ENCODE measurements at regions not wholly inside any gene's neighbourhood (a gene's known extent, or its start where the extent isn't known, plus 50 kb on each side); places are given as distances from the start of the nearest gene placed in this dataset.

DNA sequence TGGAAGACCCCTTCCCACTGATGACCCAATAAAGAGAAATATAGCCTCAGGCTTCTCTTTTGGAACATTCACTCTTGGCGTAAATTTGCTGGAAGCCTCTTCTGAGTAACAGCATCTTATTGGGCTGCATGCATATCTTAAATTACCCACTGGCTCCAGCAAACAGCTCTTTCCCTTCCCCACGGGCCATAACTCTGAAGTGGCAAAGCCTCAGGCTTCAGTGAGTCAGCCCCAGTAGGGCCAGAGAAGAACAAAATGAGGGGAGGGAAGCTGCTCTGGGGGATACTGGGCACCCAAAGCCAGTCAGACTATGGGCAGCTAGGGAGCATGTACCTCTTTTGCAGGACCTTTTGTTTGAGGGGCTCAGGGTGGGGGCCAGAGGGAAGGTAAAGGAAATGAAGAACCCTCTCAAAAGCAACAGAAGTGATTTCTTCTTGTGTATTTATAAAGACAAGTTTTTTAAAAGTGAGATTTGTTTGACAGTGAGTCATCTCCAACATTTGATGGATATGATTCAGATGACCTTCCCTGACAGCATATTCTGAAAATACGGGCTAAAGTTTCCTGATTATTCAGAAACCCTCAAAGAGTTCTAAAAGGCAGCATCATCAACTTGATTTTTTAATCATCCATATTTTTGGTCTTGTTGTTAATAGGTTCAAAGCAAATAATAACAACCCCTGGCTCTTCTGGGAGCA is 203.4 kb downstream of the KIF18A start:
- Histone ChIP-seq H3K27ac (ENCODE audit: low read length) (no peak overlapping the region), H3K4me1 (ENCODE audit: insufficient read depth, low read length) (no peaks in the 10 kb centered on the region), H3K9me3 (ENCODE audit: insufficient read depth, low read depth, low read length) (no peaks in the 10 kb centered on the region)

DNA sequence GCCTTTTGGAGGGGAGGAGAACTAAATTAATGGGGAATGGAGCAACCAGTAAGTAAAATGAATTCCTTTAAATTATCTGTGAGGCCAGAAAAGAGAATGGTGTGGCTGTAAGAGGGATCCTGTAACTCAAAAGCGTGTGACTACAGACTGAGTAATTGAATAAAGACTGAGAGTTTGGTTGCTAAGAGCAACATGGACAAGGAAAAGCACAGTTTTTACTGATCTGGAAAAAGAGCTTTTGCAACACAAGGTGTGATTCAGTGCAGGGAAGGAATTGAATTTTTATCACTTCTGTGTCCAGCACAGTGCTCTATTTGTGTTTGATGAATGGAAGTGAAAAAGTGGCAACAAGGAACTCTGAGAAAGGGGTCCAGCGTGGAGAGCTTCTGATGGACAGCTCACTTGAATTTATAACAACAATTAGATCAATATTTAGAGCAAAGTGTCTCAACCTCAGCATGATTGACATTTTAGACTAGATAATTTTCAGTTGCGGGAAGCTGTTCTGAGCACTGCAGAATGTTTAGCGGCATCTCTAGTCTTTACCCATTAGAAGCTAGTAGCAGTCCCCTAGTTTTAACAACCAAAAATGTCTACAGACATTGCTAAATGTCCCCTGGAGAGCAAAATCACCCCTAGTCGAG is 202.8 kb upstream of the BDNF start:
- no peak overlapping the region for H3K4me3 ChIP-seq (ENCODE audit: low read length)
- H3K36me3 ChIP-seq (ENCODE audit: insufficient read depth, low read depth, low read length): no peaks in the 10 kb centered on the region
- H3K9ac ChIP-seq (ENCODE audit: low read depth, low read length): no peak overlapping the region
- H3K27me3 ChIP-seq (ENCODE audit: insufficient read depth, low read length): no peaks in the 10 kb centered on the region
- no peaks in the 10 kb centered on the region for H3K4me1 ChIP-seq (ENCODE audit: insufficient read depth, low read length)
- no peak overlapping the region for H3K27ac ChIP-seq (ENCODE audit: low read length)
- H3K9me3 ChIP-seq (ENCODE audit: insufficient read depth, low read depth, low read length): no peaks in the 10 kb centered on the region

More for the DNA sequence above, 203.4 kb downstream of the KIF18A start:
- Histone ChIP-seq H3K27me3 (ENCODE audit: insufficient read depth, low read length) (no peaks in the 10 kb centered on the region), H3K9ac (ENCODE audit: low read depth, low read length) (no peak overlapping the region), H3K36me3 (ENCODE audit: insufficient read depth, low read depth, low read length) (no peaks in the 10 kb centered on the region), H3K4me3 (ENCODE audit: low read length) (no peak overlapping the region)

DNA sequence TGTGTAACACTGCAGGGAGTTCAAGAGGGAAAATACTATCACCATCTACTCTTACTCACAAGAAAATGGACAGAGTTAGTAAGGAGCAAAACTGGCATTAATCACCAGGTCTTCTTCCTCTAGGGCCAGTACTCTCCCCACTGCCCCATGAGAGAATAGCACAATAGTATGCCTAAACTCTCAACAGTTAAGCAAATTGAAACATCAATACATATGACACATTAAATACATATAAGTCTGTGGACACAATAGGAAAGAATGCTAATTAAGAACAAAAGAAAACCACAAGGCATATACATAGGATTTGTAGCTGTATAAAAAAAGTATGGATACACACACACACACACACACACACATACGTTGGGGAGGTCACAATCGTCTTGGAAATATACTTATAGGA is 197.9 kb upstream of the BDNF start:
- Histone ChIP-seq H3K4me1 (ENCODE audit: insufficient read depth, low read length) (peaks cover 6% of the 10 kb centered on the region), H3K9me3 (ENCODE audit: insufficient read depth, low read depth, low read length) (no peaks in the 10 kb centered on the region), H3K36me3 (ENCODE audit: insufficient read depth, low read depth, low read length) (no peaks in the 10 kb centered on the region), H3K27ac (ENCODE audit: low read length) (no peak overlapping the region), H3K4me3 (ENCODE audit: low read length) (no peak overlapping the region), H3K9ac (ENCODE audit: low read depth, low read length) (no peak overlapping the region), H3K27me3 (ENCODE audit: insufficient read depth, low read length) (no peaks in the 10 kb centered on the region)

DNA sequence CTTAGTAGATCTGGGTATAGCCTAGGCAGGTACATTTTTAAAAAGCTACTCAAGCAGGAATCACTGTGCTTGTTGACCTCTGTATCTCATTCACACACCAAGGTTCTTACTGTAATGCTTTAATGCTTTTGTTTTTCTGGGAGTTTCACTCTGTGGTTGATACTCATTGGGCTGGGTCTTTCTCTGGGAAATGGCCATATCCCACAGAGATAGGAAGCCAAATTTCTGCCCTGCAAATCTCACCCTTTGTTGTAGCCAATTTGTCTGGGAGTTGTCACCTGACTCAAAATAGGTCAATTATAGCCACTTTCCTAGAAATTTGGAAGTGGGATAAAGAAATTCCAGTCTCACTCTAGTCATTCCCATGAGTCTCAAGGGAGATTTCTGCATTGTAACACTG is 195.8 kb upstream of the BDNF start:
- H3K4me1 ChIP-seq (ENCODE audit: insufficient read depth, low read length): peaks cover 6% of the 10 kb centered on the region
- no peaks in the 10 kb centered on the region for H3K27me3 ChIP-seq (ENCODE audit: insufficient read depth, low read length)

DNA sequence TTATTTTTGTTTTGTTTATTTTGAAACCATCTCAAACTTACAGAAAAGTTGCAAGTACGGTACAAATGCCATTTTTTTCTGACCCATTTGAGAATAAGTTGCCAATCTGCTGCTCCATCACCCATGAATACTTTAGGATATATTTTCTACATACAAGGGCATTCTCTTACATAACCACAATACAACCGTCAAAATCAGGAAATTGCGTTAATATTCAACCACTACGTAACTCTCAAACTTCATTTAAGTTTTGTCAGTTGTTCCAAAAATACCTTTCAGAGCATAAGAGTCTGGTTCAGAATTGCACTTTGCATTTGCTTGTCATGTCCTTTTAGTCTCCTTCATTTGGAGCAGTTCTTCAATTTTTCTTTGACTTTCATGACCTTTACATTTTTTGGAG is 194.3 kb upstream of the BDNF start:
- Histone ChIP-seq H3K4me3 (ENCODE audit: low read length) (no peak overlapping the region), H3K9ac (ENCODE audit: low read depth, low read length) (no peak overlapping the region), H3K9me3 (ENCODE audit: insufficient read depth, low read depth, low read length) (no peaks in the 10 kb centered on the region), H3K36me3 (ENCODE audit: insufficient read depth, low read depth, low read length) (no peaks in the 10 kb centered on the region), H3K4me1 (ENCODE audit: insufficient read depth, low read length) (peaks cover 6% of the 10 kb centered on the region), H3K27me3 (ENCODE audit: insufficient read depth, low read length) (no peaks in the 10 kb centered on the region), H3K27ac (ENCODE audit: low read length) (no peak overlapping the region)

More for the DNA sequence above, 195.8 kb upstream of the BDNF start:
- no peak overlapping the region for H3K9ac ChIP-seq (ENCODE audit: low read depth, low read length)
- H3K27ac ChIP-seq (ENCODE audit: low read length): no peak overlapping the region
- H3K4me3 ChIP-seq (ENCODE audit: low read length): no peak overlapping the region
- H3K9me3 ChIP-seq (ENCODE audit: insufficient read depth, low read depth, low read length): no peaks in the 10 kb centered on the region
- H3K36me3 ChIP-seq (ENCODE audit: insufficient read depth, low read depth, low read length): no peaks in the 10 kb centered on the region

DNA sequence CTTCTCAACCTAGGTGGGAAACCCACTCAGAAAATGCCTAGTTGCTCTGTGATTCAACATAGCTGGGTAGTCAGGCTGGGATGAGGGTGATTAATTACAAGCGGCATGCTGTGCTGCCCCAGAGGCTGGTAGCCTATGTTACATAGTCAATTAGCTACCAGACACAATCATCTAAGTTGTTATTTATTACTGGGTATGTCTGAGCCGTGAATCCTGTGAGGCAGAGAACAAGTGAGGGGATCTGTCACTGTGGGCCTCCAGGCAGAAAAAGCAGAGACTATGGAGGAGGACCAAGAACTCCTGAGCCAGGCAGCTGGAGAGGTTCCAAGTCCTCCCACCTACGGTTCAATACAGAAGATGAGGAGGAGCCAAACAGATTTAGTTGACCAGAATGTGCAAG is 186.6 kb upstream of the BDNF start:
- Histone ChIP-seq H3K36me3 (ENCODE audit: insufficient read depth, low read depth, low read length) (no peaks in the 10 kb centered on the region), H3K9me3 (ENCODE audit: insufficient read depth, low read depth, low read length) (no peaks in the 10 kb centered on the region), H3K27ac (ENCODE audit: low read length) (no peak overlapping the region), H3K4me3 (ENCODE audit: low read length) (no peak overlapping the region), H3K4me1 (ENCODE audit: insufficient read depth, low read length) (no peaks in the 10 kb centered on the region), H3K27me3 (ENCODE audit: insufficient read depth, low read length) (no peaks in the 10 kb centered on the region), H3K9ac (ENCODE audit: low read depth, low read length) (no peak overlapping the region)

DNA sequence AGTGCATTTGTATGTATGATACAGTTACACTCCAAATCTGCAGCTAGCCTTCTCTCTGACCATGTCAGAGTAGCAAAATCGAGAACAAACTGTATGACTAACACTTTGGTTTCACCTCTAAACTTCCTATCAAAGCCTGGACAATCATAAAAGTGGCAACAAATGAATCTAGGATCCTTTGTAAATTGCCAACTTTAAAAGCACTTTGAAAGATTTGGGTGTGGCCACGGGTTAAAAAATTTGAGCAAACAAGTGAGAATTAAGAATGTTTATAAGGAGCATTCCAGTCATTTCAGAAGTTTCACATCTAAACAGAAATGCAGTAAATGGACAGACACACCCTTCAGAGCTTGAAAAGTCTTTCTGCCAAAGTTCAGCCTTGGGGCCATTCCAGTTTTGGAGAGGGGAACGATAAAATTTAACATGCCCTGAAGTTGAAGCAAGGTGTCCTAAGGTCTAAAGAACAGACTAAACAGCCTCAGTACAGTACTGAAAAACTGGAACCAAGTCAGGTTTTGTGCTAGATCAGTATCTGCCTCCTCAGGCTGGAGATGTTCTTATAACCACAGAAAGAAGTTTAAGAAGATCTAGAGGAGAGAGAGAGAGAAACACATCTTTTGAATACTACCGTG is 181.9 kb upstream of the BDNF start:
- Histone ChIP-seq H3K27ac (ENCODE audit: low read length) (no peak overlapping the region), H3K27me3 (ENCODE audit: insufficient read depth, low read length) (no peaks in the 10 kb centered on the region), H3K4me3 (ENCODE audit: low read length) (no peak overlapping the region), H3K4me1 (ENCODE audit: insufficient read depth, low read length) (no peaks in the 10 kb centered on the region), H3K36me3 (ENCODE audit: insufficient read depth, low read depth, low read length) (no peaks in the 10 kb centered on the region), H3K9me3 (ENCODE audit: insufficient read depth, low read depth, low read length) (no peaks in the 10 kb centered on the region), H3K9ac (ENCODE audit: low read depth, low read length) (no peak overlapping the region)

DNA sequence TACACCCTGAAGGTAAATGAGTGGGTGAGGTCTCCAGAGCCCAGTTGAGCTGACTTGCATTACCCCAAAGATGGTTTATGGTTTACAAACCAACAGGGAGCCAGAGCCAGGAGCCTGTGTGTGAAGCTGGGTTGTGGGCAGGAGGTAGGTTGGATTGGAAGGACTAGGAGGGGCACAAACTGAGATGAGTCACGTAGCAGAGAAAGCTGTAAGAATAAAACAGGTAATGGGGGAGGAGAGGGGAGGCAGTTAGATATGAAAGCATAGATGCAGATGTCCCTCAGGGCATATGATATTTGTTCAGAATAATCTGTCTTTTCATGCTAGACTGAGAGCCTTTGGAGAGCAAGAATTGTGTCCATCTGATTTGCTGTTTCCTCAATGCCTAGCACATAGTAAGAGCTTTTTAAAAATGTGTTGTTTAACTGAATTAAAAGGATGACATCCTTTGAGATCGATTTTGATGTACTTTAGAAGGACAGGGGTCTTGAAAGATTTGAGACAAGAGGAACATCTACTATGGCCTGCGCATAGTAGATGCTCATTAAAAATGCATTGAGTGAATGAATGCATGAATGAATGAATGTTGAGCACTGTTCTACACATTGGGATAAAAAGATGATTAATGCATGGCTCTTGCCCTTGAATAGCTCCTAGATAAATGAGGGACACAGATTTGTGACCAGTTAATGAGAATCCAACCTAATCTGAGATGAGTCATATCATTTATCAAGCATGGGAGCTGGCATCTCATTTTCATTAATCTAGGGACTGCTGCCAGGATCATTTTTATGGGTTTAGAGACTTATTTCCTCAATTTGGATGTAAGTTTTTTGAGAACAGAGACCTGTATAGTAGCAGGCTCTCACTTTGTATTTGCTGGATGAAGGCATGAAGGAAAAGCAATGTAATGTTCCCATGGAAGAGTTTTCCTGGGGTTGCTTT is 175.8 kb upstream of the BDNF start:
- Histone ChIP-seq H3K9ac (ENCODE audit: low read depth, low read length) (no peak overlapping the region), H3K4me3 (ENCODE audit: low read length) (no peak overlapping the region), H3K36me3 (ENCODE audit: insufficient read depth, low read depth, low read length) (no peaks in the 10 kb centered on the region), H3K4me1 (ENCODE audit: insufficient read depth, low read length) (no peaks in the 10 kb centered on the region; the same call in 1 of the 2 replicates), H3K27ac (ENCODE audit: low read length) (no peak overlapping the region), H3K27me3 (ENCODE audit: insufficient read depth, low read length) (no peaks in the 10 kb centered on the region), H3K9me3 (ENCODE audit: insufficient read depth, low read depth, low read length) (no peaks in the 10 kb centered on the region)

DNA sequence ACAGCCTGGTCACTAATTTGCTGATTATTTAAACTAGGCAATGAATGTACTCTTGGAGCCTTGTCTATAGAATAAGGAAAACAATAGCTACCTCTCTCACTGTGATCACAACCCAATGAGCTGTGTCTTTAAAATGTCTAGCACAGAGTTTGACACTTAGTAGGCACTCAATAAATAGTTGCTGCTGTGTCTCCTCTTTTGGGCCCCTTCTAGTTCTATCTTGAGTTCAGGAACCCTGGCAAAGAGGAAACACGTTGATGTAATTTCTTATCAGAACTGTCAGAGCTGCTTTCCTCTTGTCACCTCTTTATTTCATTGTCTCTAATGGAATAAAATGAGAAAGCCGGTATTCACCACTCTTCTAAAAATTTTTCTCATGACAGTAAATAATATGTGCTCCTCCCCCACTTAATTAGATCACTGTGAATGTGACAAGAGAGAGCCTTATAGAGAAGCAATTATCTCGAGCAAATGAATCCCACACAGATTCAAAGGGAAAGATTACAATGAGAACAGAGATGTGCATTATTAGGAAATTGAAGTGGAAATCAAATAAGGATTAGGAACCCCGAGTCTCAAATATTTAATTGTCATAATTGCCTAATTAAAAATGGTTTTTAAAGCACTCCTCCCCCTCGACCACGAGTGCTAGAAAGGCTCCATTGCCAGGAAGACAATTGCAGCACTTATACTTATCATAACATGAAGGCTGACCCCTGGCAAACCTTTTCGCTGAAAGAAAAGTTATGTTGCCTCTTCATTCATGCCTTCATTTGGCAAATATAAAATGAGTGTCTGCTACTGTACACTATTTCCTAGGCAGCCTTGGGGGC is 175.0 kb upstream of the BDNF start:
- Histone ChIP-seq H3K27me3 (ENCODE audit: insufficient read depth, low read length) (no peaks in the 10 kb centered on the region), H3K9ac (ENCODE audit: low read depth, low read length) (no peak overlapping the region), H3K27ac (ENCODE audit: low read length) (no peak overlapping the region), H3K36me3 (ENCODE audit: insufficient read depth, low read depth, low read length) (no peaks in the 10 kb centered on the region), H3K4me1 (ENCODE audit: insufficient read depth, low read length) (no peaks in the 10 kb centered on the region; the same call in 1 of the 2 replicates), H3K4me3 (ENCODE audit: low read length) (no peak overlapping the region), H3K9me3 (ENCODE audit: insufficient read depth, low read depth, low read length) (no peaks in the 10 kb centered on the region)

DNA sequence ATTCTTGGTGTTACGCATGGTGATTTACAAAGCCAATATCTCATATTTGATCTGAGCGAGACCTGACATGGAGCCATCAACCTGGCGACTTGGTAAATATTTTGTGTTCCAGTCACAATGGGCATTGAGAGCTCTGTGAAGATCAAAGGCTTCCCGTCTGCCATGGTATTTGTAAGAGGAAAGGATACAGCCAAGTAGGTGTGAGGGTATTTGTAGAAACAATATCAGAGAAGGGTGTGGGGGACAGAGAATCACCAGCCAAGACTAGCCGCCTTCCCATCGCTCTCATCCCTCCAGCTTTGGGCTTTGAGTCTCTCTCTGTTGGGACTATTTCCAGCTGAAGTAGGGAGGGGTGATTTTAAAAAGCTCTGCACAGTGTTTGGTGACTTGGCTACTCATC is 173.4 kb upstream of the BDNF start:
- Histone ChIP-seq H3K4me3 (ENCODE audit: low read length) (no peak overlapping the region), H3K27ac (ENCODE audit: low read length) (no peak overlapping the region), H3K9ac (ENCODE audit: low read depth, low read length) (no peak overlapping the region)

DNA sequence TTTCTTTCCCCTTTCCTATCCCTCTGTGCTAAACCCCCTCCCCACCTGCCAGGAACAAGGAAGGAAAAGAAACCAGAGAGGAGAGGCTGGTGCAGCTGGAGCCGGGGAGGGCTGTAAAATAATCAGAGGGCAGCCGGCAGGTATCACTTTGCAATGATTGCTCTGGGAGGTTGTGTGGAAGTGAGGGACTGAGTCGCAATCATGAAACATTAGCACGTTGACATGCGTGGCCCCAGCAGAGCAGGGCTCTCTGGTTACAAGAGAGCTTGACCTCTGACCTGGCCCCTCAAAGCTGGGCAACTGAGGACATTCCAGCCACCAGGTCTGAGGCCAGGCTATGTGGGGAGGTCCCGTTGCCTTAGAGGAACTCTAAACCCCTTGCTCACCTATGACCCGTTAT is 170.8 kb upstream of the BDNF start:
- H3K9me3 ChIP-seq (ENCODE audit: insufficient read depth, low read depth, low read length): no peaks in the 10 kb centered on the region
- no peaks in the 10 kb centered on the region for H3K27me3 ChIP-seq (ENCODE audit: insufficient read depth, low read length)
- no peaks in the 10 kb centered on the region for H3K36me3 ChIP-seq (ENCODE audit: insufficient read depth, low read depth, low read length)
- no peak overlapping the region for H3K27ac ChIP-seq (ENCODE audit: low read length)
- H3K4me3 ChIP-seq (ENCODE audit: low read length): no peak overlapping the region
- H3K4me1 ChIP-seq (ENCODE audit: insufficient read depth, low read length): no peaks in the 10 kb centered on the region; the same call in 1 of the 2 replicates
- H3K9ac ChIP-seq (ENCODE audit: low read depth, low read length): no peak overlapping the region

More for the DNA sequence above, 173.4 kb upstream of the BDNF start:
- Histone ChIP-seq H3K4me1 (ENCODE audit: insufficient read depth, low read length) (no peaks in the 10 kb centered on the region; the same call in 1 of the 2 replicates), H3K9me3 (ENCODE audit: insufficient read depth, low read depth, low read length) (no peaks in the 10 kb centered on the region), H3K27me3 (ENCODE audit: insufficient read depth, low read length) (no peaks in the 10 kb centered on the region), H3K36me3 (ENCODE audit: insufficient read depth, low read depth, low read length) (no peaks in the 10 kb centered on the region)
